ELR (cell line): ENCODE measurements at regions not wholly inside any gene's neighbourhood (a gene's known extent, or its start where the extent isn't known, plus 50 kb on each side); places are given as distances from the start of the nearest gene placed in this dataset.
"Not testable (repeated sequence)": the region's sequence is repeated elsewhere in the genome, so short reads cannot be mapped to it uniquely, and the experiment has no call there.

Experiments used
- DNase-seq: peaks from one replicate; pipeline ENCODE4 v3.0.0-alpha.2; 2015; ENCODE audit warnings: low read depth

GRCh38 chr5:111819028-111819427 is 62.0 kb upstream of the NREP start:
- DNase-seq = not testable (repeated sequence)

- no peak for DNase-seq
Measured at GRCh38 chr5:111813537-111813936, 56.5 kb upstream of the NREP start.

GRCh38 chr5:111810112-111810511 is 53.1 kb upstream of the NREP start:
- no peak for DNase-seq
